HG03521 (cell line): ENCODE measurements at regions not wholly inside any gene's neighbourhood (a gene's known extent, or its start where the extent isn't known, plus 50 kb on each side); places are given as distances from the start of the nearest gene placed in this dataset.
"Not testable (repeated sequence)": the region's sequence is repeated elsewhere in the genome, so short reads cannot be mapped to it uniquely, and the experiment has no call there.

Experiments used
- ATAC-seq: cut with Tn5 transposase; IDR thresholded peaks from one replicate; pipeline ENCODE4 v1.9.1; 2021; ENCODE audit warnings: mild to moderate bottlenecking, moderate library complexity; ENCODE audit not compliant: unreplicated experiment

GRCh38 chr1:229119161-229119560 is 151.8 kb upstream of the RAB4A start:
- ATAC-seq, result no peak

GRCh38 chr1:229119876-229120275 is 151.0 kb upstream of the RAB4A start:
- ATAC-seq, result no peak

- no peak for ATAC-seq
Observed at GRCh38 chr1:229121845-229122436, 149.0 kb upstream of the RAB4A start.

GRCh38 chr1:229122606-229123005 is 148.3 kb upstream of the RAB4A start:
- no peak for ATAC-seq

- ATAC-seq, result no peak
Observed at GRCh38 chr1:229124116-229124515, 146.8 kb upstream of the RAB4A start.

GRCh38 chr1:229124520-229125124 is 146.3 kb upstream of the RAB4A start:
- no peak for ATAC-seq

- ATAC-seq, result no peak
Observed at GRCh38 chr1:229127301-229127700, 143.6 kb upstream of the RAB4A start.

- no peak for ATAC-seq
Observed at GRCh38 chr1:229128066-229128608, 142.8 kb upstream of the RAB4A start.

- no peak for ATAC-seq
Observed at GRCh38 chr1:229129301-229130027, 141.4 kb upstream of the RAB4A start.

- ATAC-seq, result no peak
Observed at GRCh38 chr1:229130028-229130668, 140.8 kb upstream of the RAB4A start.

- ATAC-seq, result no peak
Observed at GRCh38 chr1:229131243-229132105, 139.4 kb upstream of the RAB4A start.

- ATAC-seq, result no peak
Observed at GRCh38 chr1:229132106-229132443, 138.8 kb upstream of the RAB4A start.

- no peak for ATAC-seq
Observed at GRCh38 chr1:229132706-229133105, 138.2 kb upstream of the RAB4A start.

- no peak for ATAC-seq
Observed at GRCh38 chr1:229133151-229133550, 137.8 kb upstream of the RAB4A start.

- no peak for ATAC-seq
Observed at GRCh38 chr1:229133811-229134210, 137.1 kb upstream of the RAB4A start.

GRCh38 chr1:229134381-229135217 is 136.3 kb upstream of the RAB4A start:
- ATAC-seq, result not testable (repeated sequence)

- no peak for ATAC-seq
Observed at GRCh38 chr1:229135773-229136172, 135.1 kb upstream of the RAB4A start.

GRCh38 chr1:229136822-229137221 is 134.1 kb upstream of the RAB4A start:
- no peak for ATAC-seq

GRCh38 chr1:229137271-229137670 is 133.6 kb upstream of the RAB4A start:
- ATAC-seq, result no peak

- no peak for ATAC-seq
Observed at GRCh38 chr1:229138058-229138457, 132.9 kb upstream of the RAB4A start.
